HG03045 (cell line): ENCODE measurements at regions not wholly inside any gene's neighbourhood (a gene's known extent, or its start where the extent isn't known, plus 50 kb on each side); places are given as distances from the start of the nearest gene placed in this dataset.
A peak's percentile ranks its signal among the peaks of the same experiment; 100 is the strongest.
"Not testable (repeated sequence)": the region's sequence is repeated elsewhere in the genome, so short reads cannot be mapped to it uniquely, and the experiment has no call there.

ENCODE experiments used
- ATAC-seq: cut with Tn5 transposase; IDR thresholded peaks from one replicate; pipeline ENCODE4 v1.9.1; 2021; ENCODE audit warnings: mild to moderate bottlenecking, moderate library complexity; ENCODE audit not compliant: unreplicated experiment

- ATAC-seq: no peak
Measured at GRCh38 chr12:88918161-88918560, 337.9 kb upstream of the KITLG start.

GRCh38 chr12:88914967-88915366 is 334.7 kb upstream of the KITLG start:
- no peak for ATAC-seq

DNA sequence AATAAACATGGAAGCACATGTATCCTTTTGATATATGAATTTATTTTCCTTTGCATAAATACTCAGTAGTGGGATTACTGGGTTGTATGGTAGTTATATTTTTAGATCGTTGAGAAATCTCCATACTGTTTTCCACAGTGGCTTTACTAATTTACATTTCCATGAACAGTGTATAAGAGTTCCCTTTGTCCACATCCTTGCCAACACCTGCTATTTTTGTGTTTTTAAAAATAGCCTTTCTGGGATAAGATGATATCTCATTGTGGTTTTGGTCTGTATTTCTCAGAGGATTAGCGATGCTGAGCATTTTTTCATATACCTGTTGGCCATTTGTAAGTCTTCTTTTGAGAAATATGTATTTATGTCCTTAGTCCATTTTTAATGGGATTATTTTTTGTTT is 329.2 kb upstream of the KITLG start:
- no peak for ATAC-seq

GRCh38 chr12:88908345-88908744 is 328.1 kb upstream of the KITLG start:
- ATAC-seq: no peak

GRCh38 chr12:88904705-88905104 is 324.4 kb upstream of the KITLG start:
- ATAC-seq: no peak

DNA sequence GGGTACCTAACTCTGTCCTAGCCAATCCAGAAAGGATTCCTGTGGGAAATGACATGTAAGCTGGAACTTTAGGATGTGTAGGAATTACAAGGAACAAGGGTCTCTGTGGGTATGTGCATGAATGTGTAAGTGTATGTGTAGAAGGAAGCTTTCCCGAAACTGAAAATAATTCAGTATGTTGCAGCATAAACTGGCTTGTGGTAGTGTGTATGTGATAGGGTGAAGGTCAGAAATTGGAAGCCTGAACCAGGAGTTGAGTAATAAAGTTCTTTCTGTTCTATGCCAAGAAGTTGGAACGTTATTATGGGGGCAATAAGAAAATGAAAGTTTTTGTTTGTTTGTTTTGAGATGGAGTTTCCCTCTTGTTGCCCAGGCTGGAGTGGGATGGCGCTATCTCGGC is 323.1 kb upstream of the KITLG start:
- no peak for ATAC-seq

DNA sequence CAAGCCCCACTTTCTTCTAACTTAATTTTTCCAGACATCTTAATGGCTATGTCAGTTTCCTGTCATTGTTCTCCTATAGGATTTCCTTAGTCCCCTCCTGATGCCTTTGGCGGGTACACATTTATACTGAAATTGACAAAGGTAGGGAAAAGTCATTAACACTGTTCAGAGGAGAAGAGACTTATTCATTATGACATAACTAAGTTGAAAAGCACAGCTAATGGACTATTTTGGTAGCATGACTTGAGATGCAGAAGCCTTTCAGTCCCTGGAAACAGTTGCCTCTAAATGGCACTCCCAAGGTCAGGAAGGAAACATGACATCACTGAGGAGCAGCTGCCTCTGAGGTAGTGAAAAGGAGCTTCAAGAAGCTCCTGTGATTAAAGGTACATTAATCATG is 317.5 kb upstream of the KITLG start:
- no peak for ATAC-seq

DNA sequence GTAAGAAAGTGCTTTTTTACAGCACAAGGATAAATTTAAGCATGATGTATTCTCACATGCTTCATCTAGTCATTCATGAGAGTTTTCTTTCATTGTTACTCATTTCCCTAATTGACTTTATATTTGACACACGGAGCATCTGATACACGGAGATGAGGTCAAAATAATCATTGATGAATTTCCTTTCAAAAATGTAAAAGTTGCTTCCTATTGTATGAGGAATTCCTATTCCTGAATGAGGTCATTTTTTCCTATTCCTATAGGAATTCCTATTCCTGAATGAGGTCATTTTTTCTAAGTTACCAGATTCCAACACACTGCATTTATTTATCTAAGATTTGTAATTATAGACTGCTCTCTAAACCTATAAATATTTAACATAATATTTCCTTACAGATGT is 316.7 kb upstream of the KITLG start:
- ATAC-seq: no peak

DNA sequence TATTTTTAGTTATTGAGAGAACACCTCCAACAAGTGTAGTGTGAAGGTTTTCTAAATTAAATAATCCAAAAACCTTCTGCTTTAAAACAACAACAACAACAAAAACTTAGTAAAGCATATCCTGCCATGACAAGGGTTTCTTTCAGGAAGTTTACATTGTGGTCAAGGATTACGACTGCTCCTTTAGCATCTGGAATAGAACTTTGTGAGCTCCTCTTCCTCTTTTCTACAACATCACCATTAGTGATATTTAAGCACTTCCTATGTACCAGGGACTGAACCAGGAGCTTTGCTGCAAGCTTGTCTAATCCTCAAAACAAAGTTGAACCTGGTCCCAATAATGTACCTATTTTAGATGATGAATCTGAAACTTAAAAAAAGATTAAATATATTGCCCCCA is 315.4 kb upstream of the KITLG start:
- no peak for ATAC-seq

GRCh38 chr12:88893801-88894200 is 313.5 kb upstream of the KITLG start:
- no peak for ATAC-seq

DNA sequence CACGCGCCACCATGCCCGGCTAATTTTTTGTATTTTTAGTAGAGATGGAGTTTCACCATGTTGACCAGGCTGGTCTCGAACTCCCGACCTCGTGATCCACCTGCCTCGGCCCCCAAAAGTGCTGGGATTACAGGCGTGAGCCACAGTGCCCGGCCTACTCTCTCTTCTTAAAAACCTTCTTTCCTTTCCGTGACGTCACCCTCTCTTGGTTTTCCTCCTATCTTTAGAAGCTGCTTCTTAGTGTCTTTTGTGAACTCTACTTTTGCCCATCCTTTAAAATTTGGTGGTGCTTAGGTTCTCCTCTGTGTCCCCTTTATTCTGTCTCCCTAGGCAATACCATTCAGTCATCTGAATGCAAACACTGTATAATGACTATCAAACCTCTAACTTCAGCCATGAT is 311.2 kb upstream of the KITLG start:
- not testable (repeated sequence) for ATAC-seq

- ATAC-seq: no peak
Measured at GRCh38 chr12:88889326-88890110, 309.2 kb upstream of the KITLG start.

DNA sequence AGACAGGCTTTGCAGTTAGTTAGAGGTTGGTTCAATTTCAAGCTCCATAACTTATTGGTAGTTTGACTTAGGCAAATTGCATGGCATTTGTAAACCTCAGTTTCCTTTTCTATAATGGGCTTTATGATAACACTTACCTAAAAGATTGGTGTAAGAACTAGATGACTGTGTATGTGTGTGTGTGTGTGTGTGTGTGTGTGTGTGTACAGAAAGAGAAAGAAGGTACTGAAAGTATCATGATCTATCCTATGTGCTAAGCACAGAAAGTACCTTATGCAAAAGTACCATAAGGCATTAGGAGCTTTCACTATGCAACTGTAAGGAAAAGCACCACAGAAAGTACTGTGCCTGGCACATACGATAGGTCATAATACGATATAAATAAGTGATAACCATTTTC is 304.3 kb upstream of the KITLG start:
- ATAC-seq: peak; percentile 68

DNA sequence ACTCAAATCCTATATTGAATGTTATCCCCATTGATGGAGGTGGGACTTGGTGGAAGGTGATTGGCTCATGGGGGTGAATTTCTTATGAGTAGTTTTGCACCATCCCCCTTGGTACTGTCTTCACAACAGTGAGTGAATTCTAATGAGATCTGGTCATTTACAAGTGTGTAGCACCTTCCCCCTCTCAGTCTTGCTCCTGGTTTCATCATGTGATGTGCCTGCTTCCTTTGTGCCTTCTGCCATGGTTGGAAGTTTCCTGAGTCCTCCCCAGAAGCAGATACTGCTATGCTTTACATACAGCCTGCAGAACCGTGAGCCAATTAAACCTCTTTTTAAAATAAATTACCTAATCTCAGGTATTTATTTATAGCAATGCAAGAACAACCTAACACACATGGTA is 302.4 kb upstream of the KITLG start:
- ATAC-seq: no peak

- ATAC-seq: no peak
Measured at GRCh38 chr12:88880051-88880450, 299.8 kb upstream of the KITLG start.

DNA sequence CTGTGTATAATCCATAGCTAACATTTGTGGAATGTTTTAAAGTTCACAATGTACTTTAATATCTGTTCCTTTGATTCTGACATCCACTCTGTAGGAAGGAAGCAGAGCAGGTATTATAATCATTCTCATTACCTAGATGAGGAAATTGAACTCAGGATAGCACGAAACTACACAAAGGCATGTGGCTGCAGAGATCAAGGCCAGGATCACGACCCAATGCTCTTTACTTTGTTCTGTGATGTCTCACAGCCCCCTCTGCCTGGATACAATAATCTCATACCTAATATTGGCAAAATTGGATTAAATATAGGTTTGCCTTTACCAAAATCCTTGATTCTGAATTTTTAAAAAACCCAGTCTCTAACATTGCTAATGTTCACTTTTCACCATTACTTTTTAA is 298.0 kb upstream of the KITLG start:
- no peak for ATAC-seq

GRCh38 chr12:88876857-88877256 is 296.6 kb upstream of the KITLG start:
- ATAC-seq: no peak

- ATAC-seq: no peak
Measured at GRCh38 chr12:88870000-88870737, 289.9 kb upstream of the KITLG start.

- no peak for ATAC-seq
Measured at GRCh38 chr12:88868050-88868449, 287.8 kb upstream of the KITLG start.

DNA sequence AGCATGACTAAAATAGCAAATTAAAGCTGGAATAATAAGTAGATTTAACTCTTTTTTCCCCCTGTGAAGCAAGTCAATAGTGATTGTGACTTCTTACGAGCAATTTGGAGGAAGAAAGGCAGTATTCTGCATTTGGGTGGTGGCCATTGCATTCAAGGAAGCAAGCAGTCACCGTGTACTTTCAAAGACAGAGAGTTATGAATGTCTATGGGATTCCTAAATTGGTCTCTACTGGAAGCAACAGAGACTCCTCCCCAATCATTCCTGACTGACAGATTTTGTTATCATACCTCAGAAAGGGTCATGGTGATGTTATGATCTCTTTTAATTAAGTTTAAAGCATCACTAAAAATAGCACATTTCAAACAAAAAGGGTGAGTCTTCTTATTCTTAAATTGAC is 287.2 kb upstream of the KITLG start:
- ATAC-seq: no peak

GRCh38 chr12:88866881-88867280 is 286.6 kb upstream of the KITLG start:
- no peak for ATAC-seq

GRCh38 chr12:88865537-88865936 is 285.3 kb upstream of the KITLG start:
- ATAC-seq: no peak
